Neural progenitor cell (in vitro differentiated cells): ENCODE measurements at regions not wholly inside any gene's neighbourhood (a gene's known extent, or its start where the extent isn't known, plus 50 kb on each side); places are given as distances from the start of the nearest gene placed in this dataset.

Source experiments
- CTCF ChIP-seq: fragments of 200-600 bp; sonication (generic); IDR thresholded peaks from 2 replicates; pipeline ENCODE4 v1.5.1; 2017; ENCODE audit warnings: antibody characterized with exemption, mild to moderate bottlenecking
- EZH2 ChIP-seq: fragments of 200-600 bp; sonication (generic); IDR thresholded peaks from 2 replicates; pipeline ENCODE4 v1.6.1; 2017; ENCODE audit warnings: antibody characterized with exemption, mild to moderate bottlenecking, moderate library complexity
- EZH2phosphoT487 ChIP-seq: fragments of 200-600 bp; sonication (generic); IDR thresholded peaks from 2 replicates; pipeline ENCODE4 v1.6.1; 2017; ENCODE audit warnings: antibody characterized with exemption

DNA sequence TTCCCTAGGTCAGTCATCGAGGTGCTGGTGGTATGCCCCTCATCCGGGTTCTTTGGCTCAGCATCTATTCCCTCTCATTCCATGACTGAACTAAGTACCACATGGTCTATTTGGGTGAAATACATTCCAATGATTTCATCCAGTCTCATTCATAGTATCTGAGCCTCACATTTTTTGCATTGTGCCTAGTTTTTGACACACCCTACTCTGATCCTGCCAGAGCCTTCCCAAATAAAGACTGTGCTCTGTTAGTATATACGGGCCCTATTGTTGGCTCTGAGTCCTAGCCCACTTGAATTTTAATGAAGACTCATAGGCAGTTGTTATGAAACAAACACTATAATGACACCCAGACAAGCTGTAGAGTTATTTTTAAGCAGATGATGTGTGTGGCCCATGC lies 740.7 kb downstream of the CETN3 start:
- no peak for TF ChIP-seq CTCF
- no peak for TF ChIP-seq EZH2
- TF ChIP-seq EZH2phosphoT487 = no peak
